ENCODE measurements at regions not wholly inside any gene's neighbourhood (a gene's known extent, or its start where the extent isn't known, plus 50 kb on each side); places are given as distances from the start of the nearest gene placed in this dataset.

DNA sequence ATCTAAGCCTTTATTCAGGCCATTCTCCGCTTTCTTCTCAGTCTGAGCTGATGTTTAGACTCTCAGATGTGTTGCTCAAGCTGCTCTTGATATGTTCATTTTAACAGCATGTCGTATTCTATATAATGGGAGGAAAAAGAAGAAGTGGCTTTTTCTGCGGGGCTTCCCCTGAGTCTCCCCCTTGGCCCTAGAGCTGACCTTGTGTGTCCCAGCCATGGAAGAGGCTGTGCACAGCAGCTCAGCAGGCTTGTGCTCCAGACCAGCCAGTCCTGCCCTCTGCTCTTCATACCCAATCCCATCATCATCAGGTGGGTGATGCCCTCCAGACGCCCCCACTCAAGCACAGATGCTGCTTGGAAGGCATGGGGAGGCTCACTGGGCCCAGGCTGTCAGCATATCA, 155.1 kb upstream of the CELF4 start:
- Histone ChIP-seq H4K20me1 (ENCODE audit: insufficient read depth, low read length) (no peaks in the 10 kb centered on the region), H3K4me2 (ENCODE audit: low read length) (no peak overlapping the region), H3K27ac (ENCODE audit: low read depth, low read length) (no peak overlapping the region), H3K4me3 (ENCODE audit: insufficient read depth, low read depth, low read length) (no peak overlapping the region), H3K27me3 (ENCODE audit: insufficient read depth, low read length) (no peaks in the 10 kb centered on the region), H3K79me2 (ENCODE audit: insufficient read depth, low read length) (no peaks in the 10 kb centered on the region), H2AFZ (ENCODE audit: low read depth, low read length) (no peak overlapping the region), H3K9me3 (ENCODE audit: insufficient read depth, low read depth, low read length) (peaks cover 4% of the 10 kb centered on the region), H3K9ac (ENCODE audit: low read length) (no peak overlapping the region), H3K36me3 (ENCODE audit: insufficient read depth, low read length) (no peaks in the 10 kb centered on the region), H3K4me1 (ENCODE audit: insufficient read depth, low read length) (no peaks in the 10 kb centered on the region)
- Mint-ChIP-seq H3K4me1 (ENCODE audit: low read depth, unreplicated experiment) (peaks cover 10% of the 10 kb centered on the region), H3K36me3 (ENCODE audit: low read depth, unreplicated experiment) (no peaks in the 10 kb centered on the region), H3K9me3 (ENCODE audit: unreplicated experiment) (peaks cover 2% of the 10 kb centered on the region), H3K27me3 (ENCODE audit: low read depth, unreplicated experiment) (peaks cover 11% of the 10 kb centered on the region), H3K4me3 (ENCODE audit: unreplicated experiment) (no peak overlapping the region), H3K27ac (ENCODE audit: unreplicated experiment) (no peak overlapping the region)
- TF ChIP-seq, protein P1, sequence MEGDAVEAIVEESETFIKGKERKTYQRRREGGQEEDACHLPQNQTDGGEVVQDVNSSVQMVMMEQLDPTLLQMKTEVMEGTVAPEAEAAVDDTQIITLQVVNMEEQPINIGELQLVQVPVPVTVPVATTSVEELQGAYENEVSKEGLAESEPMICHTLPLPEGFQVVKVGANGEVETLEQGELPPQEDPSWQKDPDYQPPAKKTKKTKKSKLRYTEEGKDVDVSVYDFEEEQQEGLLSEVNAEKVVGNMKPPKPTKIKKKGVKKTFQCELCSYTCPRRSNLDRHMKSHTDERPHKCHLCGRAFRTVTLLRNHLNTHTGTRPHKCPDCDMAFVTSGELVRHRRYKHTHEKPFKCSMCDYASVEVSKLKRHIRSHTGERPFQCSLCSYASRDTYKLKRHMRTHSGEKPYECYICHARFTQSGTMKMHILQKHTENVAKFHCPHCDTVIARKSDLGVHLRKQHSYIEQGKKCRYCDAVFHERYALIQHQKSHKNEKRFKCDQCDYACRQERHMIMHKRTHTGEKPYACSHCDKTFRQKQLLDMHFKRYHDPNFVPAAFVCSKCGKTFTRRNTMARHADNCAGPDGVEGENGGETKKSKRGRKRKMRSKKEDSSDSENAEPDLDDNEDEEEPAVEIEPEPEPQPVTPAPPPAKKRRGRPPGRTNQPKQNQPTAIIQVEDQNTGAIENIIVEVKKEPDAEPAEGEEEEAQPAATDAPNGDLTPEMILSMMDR (IDR thresholded peaks at IDR 0.05; ENCODE audit: insufficient read depth, low read depth, low read length), result no peak
- no peak for TF ChIP-seq EZH2 (IDR thresholded peaks at IDR 0.05; ENCODE audit: insufficient read depth, low read length)
- no peak for DNase-seq (ENCODE audit: low read depth)
- FAIRE-seq, result no peak

DNA sequence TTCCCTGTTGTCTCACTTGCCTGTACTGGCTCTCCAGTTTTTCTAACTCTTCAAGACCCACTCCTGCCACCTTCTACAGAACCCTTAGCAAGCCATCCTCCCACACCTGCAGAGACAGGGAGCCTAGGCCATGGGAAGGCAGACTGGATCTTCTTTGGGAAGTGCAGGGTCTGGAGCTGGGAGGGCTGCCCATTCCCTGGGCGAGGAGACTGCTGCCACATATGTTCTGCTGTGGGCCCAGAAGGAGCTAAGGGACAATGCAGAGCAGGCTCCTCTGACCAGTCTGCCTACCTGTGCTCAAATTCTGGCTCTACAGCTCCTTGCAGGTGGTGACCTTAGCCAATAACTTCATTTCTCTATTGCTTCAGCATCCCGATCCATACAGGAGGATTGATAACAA, 152.1 kb upstream of the CELF4 start:
- Histone ChIP-seq H3K4me2 (ENCODE audit: low read length) (no peak overlapping the region), H2AFZ (ENCODE audit: low read depth, low read length) (no peak overlapping the region), H3K79me2 (ENCODE audit: insufficient read depth, low read length) (no peaks in the 10 kb centered on the region), H3K27me3 (ENCODE audit: insufficient read depth, low read length) (no peaks in the 10 kb centered on the region), H3K36me3 (ENCODE audit: insufficient read depth, low read length) (no peaks in the 10 kb centered on the region), H4K20me1 (ENCODE audit: insufficient read depth, low read length) (no peaks in the 10 kb centered on the region), H3K4me3 (ENCODE audit: insufficient read depth, low read depth, low read length) (no peak overlapping the region), H3K27ac (ENCODE audit: low read depth, low read length) (no peak overlapping the region), H3K4me1 (ENCODE audit: insufficient read depth, low read length) (no peaks in the 10 kb centered on the region), H3K9ac (ENCODE audit: low read length) (no peak overlapping the region), H3K9me3 (ENCODE audit: insufficient read depth, low read depth, low read length) (no peaks in the 10 kb centered on the region)
- H3K27ac Mint-ChIP-seq (ENCODE audit: unreplicated experiment), result no peak overlapping the region
- DNase-seq (ENCODE audit: low read depth) (no peak), FAIRE-seq (no peak)
- peaks cover 2% of the 10 kb centered on the region for H3K9me3 Mint-ChIP-seq (ENCODE audit: unreplicated experiment)
- H3K36me3 Mint-ChIP-seq (ENCODE audit: low read depth, unreplicated experiment), result no peaks in the 10 kb centered on the region
- H3K27me3 Mint-ChIP-seq (ENCODE audit: low read depth, unreplicated experiment), result peaks cover 7% of the 10 kb centered on the region
- no peak overlapping the region for H3K4me3 Mint-ChIP-seq (ENCODE audit: unreplicated experiment)
- TF ChIP-seq, protein P1 (IDR thresholded peaks at IDR 0.05; ENCODE audit: insufficient read depth, low read depth, low read length), result no peak
- no peak for TF ChIP-seq EZH2 (IDR thresholded peaks at IDR 0.05; ENCODE audit: insufficient read depth, low read length)
- peaks cover 9% of the 10 kb centered on the region for H3K4me1 Mint-ChIP-seq (ENCODE audit: low read depth, unreplicated experiment)

DNA sequence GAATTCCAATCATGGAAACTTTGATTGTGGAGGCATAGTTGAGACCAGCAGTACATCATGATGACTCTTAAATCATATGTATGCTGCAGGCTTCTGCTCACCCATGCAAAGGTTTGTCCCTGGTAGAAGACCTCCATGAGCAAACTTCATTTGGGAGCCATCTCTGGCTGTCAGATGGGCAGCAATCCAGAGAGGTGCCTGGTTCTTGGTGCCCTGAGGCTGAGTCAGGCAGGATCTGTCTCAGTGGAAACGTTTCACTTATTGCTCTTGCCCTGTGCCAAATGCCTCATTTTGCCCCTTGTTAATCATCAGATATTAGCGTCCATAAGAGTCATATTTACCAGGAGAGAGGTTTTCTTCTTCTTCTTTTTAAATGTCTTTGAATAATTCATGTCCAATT, 151.5 kb upstream of the CELF4 start:
- FAIRE-seq (no peak), DNase-seq (ENCODE audit: low read depth) (no peak)
- Mint-ChIP-seq H3K27ac (ENCODE audit: unreplicated experiment) (no peak overlapping the region), H3K27me3 (ENCODE audit: low read depth, unreplicated experiment) (peaks cover 6% of the 10 kb centered on the region), H3K36me3 (ENCODE audit: low read depth, unreplicated experiment) (no peaks in the 10 kb centered on the region), H3K9me3 (ENCODE audit: unreplicated experiment) (peaks cover 2% of the 10 kb centered on the region), H3K4me3 (ENCODE audit: unreplicated experiment) (no peak overlapping the region), H3K4me1 (ENCODE audit: low read depth, unreplicated experiment) (peaks cover 7% of the 10 kb centered on the region)
- Histone ChIP-seq H3K27me3 (ENCODE audit: insufficient read depth, low read length) (no peaks in the 10 kb centered on the region), H2AFZ (ENCODE audit: low read depth, low read length) (no peak overlapping the region), H3K9me3 (ENCODE audit: insufficient read depth, low read depth, low read length) (no peaks in the 10 kb centered on the region), H3K79me2 (ENCODE audit: insufficient read depth, low read length) (no peaks in the 10 kb centered on the region), H3K4me2 (ENCODE audit: low read length) (no peak overlapping the region), H3K4me3 (ENCODE audit: insufficient read depth, low read depth, low read length) (no peak overlapping the region), H3K27ac (ENCODE audit: low read depth, low read length) (no peak overlapping the region), H3K4me1 (ENCODE audit: insufficient read depth, low read length) (no peaks in the 10 kb centered on the region), H3K36me3 (ENCODE audit: insufficient read depth, low read length) (no peaks in the 10 kb centered on the region), H3K9ac (ENCODE audit: low read length) (no peak overlapping the region), H4K20me1 (ENCODE audit: insufficient read depth, low read length) (no peaks in the 10 kb centered on the region)
- TF ChIP-seq EZH2 (IDR thresholded peaks at IDR 0.05; ENCODE audit: insufficient read depth, low read length), result no peak
- TF ChIP-seq, protein P1 (IDR thresholded peaks at IDR 0.05; ENCODE audit: insufficient read depth, low read depth, low read length), result no peak
